ENCODE measurements at regions not wholly inside any gene's neighbourhood (a gene's known extent, or its start where the extent isn't known, plus 50 kb on each side); places are given as distances from the start of the nearest gene placed in this dataset.

DNA sequence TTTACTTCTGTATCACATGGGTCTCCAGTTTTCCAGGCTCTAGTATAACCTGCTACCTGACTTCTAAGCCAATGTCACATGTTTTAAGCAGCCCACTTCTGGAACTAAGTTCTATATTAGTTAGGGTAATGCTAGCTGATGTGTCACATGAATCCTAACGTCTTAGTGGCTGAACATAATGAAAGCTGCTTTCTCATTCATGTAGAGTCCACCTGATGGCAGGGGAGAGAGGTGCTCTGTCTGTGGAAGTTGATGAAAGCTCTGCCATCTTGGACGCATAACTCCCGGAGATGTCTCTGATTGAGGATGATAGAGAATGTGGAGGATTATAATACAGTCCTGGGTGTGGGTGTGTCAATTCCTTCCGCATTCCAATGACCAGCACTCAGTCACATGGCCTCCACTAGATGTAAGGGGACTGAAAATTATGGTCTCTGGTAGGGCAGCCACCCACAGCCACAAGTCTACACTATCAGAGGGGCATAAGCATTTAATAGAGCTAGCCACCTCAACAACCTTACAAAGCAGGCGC lies 234.4 kb upstream of the CRY1 start:
- no peak for TF ChIP-seq JUN (IDR thresholded peaks at IDR 0.05; ENCODE audit: borderline replicate concordance, insufficient read depth, insufficient read length, low read depth)
- TF ChIP-seq, protein P1, sequence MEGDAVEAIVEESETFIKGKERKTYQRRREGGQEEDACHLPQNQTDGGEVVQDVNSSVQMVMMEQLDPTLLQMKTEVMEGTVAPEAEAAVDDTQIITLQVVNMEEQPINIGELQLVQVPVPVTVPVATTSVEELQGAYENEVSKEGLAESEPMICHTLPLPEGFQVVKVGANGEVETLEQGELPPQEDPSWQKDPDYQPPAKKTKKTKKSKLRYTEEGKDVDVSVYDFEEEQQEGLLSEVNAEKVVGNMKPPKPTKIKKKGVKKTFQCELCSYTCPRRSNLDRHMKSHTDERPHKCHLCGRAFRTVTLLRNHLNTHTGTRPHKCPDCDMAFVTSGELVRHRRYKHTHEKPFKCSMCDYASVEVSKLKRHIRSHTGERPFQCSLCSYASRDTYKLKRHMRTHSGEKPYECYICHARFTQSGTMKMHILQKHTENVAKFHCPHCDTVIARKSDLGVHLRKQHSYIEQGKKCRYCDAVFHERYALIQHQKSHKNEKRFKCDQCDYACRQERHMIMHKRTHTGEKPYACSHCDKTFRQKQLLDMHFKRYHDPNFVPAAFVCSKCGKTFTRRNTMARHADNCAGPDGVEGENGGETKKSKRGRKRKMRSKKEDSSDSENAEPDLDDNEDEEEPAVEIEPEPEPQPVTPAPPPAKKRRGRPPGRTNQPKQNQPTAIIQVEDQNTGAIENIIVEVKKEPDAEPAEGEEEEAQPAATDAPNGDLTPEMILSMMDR (IDR thresholded peaks at IDR 0.05; ENCODE audit: extremely low read depth in 1 of 2, insufficient read depth in 1 of 2, low read depth in 1 of 2, low read length in 2 of 2) = no peak
- TF ChIP-seq, protein P2, sequence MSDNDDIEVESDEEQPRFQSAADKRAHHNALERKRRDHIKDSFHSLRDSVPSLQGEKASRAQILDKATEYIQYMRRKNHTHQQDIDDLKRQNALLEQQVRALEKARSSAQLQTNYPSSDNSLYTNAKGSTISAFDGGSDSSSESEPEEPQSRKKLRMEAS (IDR thresholded peaks at IDR 0.05; ENCODE audit: insufficient read depth, insufficient read length) = no peak
- TF ChIP-seq POLR2A (IDR thresholded peaks at IDR 0.05; ENCODE audit: low read depth, low read length) = no peak
- TF ChIP-seq EZH2 (IDR thresholded peaks at IDR 0.05; ENCODE audit: borderline replicate concordance, low read depth, low read length, severe bottlenecking) = no peak
- TF ChIP-seq MYC (IDR thresholded peaks at IDR 0.05; ENCODE audit: low read depth, low read length) = no peak
- no peak for TF ChIP-seq GATA2 (IDR thresholded peaks at IDR 0.05; ENCODE audit: insufficient read depth, insufficient read length, low read depth, low read length)
